Ovary (tissue), 3 donors: ENCODE measurements at regions not wholly inside any gene's neighbourhood (a gene's known extent, or its start where the extent isn't known, plus 50 kb on each side); places are given as distances from the start of the nearest gene placed in this dataset.

ENCODE experiments used
- CTCF ChIP-seq, 3 donors: fragments of 450-650 bp in 2 of 3; fragments of 200-600 bp in 1 of 3; IDR thresholded peaks; one replicate each; pipeline versions ENCODE4 v1.5.1 to v1.8.0; 2016 to 2022; ENCODE audit warnings: antibody characterized with exemption in 3 of 3, mild to moderate bottlenecking in 1 of 3
- EP300 ChIP-seq: sonication (generic); formaldehyde crosslinking; IDR thresholded peaks from one replicate; pipeline ENCODE4 v1.6.1; 2017; ENCODE audit warnings: antibody characterized with exemption
- donor health status: DM: no; HTN: no; CAD: no.

GRCh38 chr3:139123377-139124095, 78.8 kb upstream of the PRR23C start:
- TF ChIP-seq CTCF (IDR thresholded peaks at IDR 0.05) (no peak), EP300 (no peak)
